GM13977 (cell line): ENCODE measurements at regions not wholly inside any gene's neighbourhood (a gene's known extent, or its start where the extent isn't known, plus 50 kb on each side); places are given as distances from the start of the nearest gene placed in this dataset.

Source experiments
- DNase-seq: peaks from one replicate; pipeline ENCODE4 v3.0.0; 2012; ENCODE audit warnings: low spot score
- CTCF ChIP-seq: IDR thresholded peaks from 2 replicates; pipeline ENCODE4 v1.5.1; 2012; ENCODE audit warnings: mild to moderate bottlenecking, control low read depth; ENCODE audit not compliant: insufficient read depth; ENCODE audit errors: extremely low read depth, missing control alignments
- in situ Hi-C: fragments of 300-500 bp; cut with MboI; formaldehyde crosslinking; loops from one replicate; pipeline ENCODE4 v1.12.0; 2022; ENCODE audit warnings: low sequenced_read_pairs, low pct_unique_long_range_greater_than_20kb, mixed read lengths, inconsistent platforms; ENCODE audit not compliant: unreplicated experiment

GRCh38 chr3:76495216-76495615 is 544.7 kb upstream of the ROBO2 start:
- no peak for DNase-seq
- in situ Hi-C loops = no loop called here
- TF ChIP-seq CTCF = no peak

DNA sequence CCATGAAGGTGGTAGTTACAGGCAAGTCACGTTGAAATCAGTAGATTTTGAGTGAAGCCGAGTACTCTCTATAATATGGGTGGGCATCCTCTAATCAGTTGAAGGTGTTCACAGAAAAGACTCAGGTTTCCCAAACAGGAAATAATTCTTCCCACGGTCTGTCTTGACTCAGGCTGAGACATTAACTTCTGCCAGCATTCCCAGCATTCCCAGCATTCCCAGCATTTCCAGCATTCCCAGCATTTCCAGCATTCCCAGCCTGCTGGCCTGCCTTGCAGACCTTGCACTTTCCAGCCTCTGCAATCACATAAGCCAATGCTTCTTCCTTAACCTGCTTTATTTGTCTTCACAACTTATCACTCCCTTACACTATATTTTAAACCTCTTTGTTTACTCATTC is 542.3 kb upstream of the ROBO2 start:
- DNase-seq = no peak

GRCh38 chr3:76500746-76501275 is 539.1 kb upstream of the ROBO2 start:
- DNase-seq = no peak
- in situ Hi-C loops = no loop called here
- no peak for TF ChIP-seq CTCF

More for the DNA sequence above, 542.3 kb upstream of the ROBO2 start:
- in situ Hi-C loops = no loop called here
- TF ChIP-seq CTCF = no peak

- in situ Hi-C loops = no loop called here
- no peak for DNase-seq
- no peak for TF ChIP-seq CTCF
These were observed 538.6 kb upstream of the ROBO2 start for GRCh38 chr3:76501315-76501714.

DNA sequence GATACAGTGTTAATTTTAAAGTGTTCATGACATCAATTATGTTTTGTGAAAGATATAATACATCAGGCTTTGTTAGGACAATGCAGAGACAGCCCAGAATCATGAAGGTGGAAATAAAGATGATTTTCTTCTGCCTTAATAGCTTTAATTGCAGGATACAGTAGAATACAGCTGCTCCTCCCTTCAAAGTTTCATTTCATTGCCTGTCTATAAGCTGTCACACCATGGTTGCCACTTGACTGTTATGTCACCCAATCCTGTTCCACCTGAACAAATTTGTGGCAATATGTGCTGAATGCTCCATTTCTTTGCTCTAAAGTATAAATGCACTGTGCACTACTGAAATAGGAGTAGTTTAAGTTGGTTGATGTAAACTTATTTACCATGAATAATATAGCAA is 537.8 kb upstream of the ROBO2 start:
- no peak for TF ChIP-seq CTCF
- no peak for DNase-seq
- in situ Hi-C loops = no loop called here

GRCh38 chr3:76505202-76505845 is 534.6 kb upstream of the ROBO2 start:
- in situ Hi-C loops = no loop called here
- no peak for TF ChIP-seq CTCF
- no peak for DNase-seq
